Neutrophil (primary cell): ENCODE measurements at regions not wholly inside any gene's neighbourhood (a gene's known extent, or its start where the extent isn't known, plus 50 kb on each side); places are given as distances from the start of the nearest gene placed in this dataset.
A peak's percentile ranks its signal among the peaks of the same experiment; 100 is the strongest.

Experiments
- H3K27ac ChIP-seq: fragments of 200-600 bp; sonication (generic); 2 replicates; pipeline ENCODE4 v1.5.1; 2016; ENCODE audit warnings: mild to moderate bottlenecking, moderate library complexity
- H3K27me3 ChIP-seq: fragments of 200-600 bp; sonication (generic); 2 replicates; pipeline ENCODE4 v1.6.0; 2016; ENCODE audit warnings: mild to moderate bottlenecking
- H3K36me3 ChIP-seq: fragments of 200-600 bp; sonication (generic); 2 replicates; pipeline ENCODE4 v1.5.1; 2017
- H3K4me1 ChIP-seq, 2 experiments: fragments of 200-600 bp in 1 of 2; sonication (generic) in 1 of 2; 1 replicate in 1 of 2; 2 replicates in 1 of 2; pipeline versions ENCODE4 v1.5.1 to v1.6.1; 2013 to 2016; ENCODE audit warnings: low read depth in 1 of 2, low read length in 1 of 2, mild to moderate bottlenecking in 1 of 2, moderate library complexity in 1 of 2; ENCODE audit not compliant: control insufficient read depth in 1 of 2, insufficient read depth in 1 of 2
- H3K4me3 ChIP-seq, 2 experiments: fragments of 200-600 bp in 1 of 2; sonication (generic) in 1 of 2; 1 replicate in 1 of 2; 2 replicates in 1 of 2; pipeline ENCODE4 v1.5.1; 2013 to 2016; ENCODE audit warnings: low read depth in 1 of 2, low read length in 1 of 2, mild to moderate bottlenecking in 1 of 2, moderate library complexity in 1 of 2
- H3K9me3 ChIP-seq: fragments of 200-600 bp; sonication (generic); 2 replicates; pipeline ENCODE4 v1.5.1; 2016
- TF ChIP-seq, protein P1 (sequence below): fragments of 200-600 bp; sonication (generic); IDR thresholded peaks from 2 replicates; pipeline ENCODE4 v1.5.1; 2016; ENCODE audit warnings: antibody characterized with exemption

- H3K4me1 ChIP-seq, result peaks cover 0 to 11% of the 10 kb centered on the region in 2 experiments
- no peaks in the 10 kb centered on the region for H3K27me3 ChIP-seq
- TF ChIP-seq, protein P1, sequence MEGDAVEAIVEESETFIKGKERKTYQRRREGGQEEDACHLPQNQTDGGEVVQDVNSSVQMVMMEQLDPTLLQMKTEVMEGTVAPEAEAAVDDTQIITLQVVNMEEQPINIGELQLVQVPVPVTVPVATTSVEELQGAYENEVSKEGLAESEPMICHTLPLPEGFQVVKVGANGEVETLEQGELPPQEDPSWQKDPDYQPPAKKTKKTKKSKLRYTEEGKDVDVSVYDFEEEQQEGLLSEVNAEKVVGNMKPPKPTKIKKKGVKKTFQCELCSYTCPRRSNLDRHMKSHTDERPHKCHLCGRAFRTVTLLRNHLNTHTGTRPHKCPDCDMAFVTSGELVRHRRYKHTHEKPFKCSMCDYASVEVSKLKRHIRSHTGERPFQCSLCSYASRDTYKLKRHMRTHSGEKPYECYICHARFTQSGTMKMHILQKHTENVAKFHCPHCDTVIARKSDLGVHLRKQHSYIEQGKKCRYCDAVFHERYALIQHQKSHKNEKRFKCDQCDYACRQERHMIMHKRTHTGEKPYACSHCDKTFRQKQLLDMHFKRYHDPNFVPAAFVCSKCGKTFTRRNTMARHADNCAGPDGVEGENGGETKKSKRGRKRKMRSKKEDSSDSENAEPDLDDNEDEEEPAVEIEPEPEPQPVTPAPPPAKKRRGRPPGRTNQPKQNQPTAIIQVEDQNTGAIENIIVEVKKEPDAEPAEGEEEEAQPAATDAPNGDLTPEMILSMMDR, result no peak
- no peaks in the 10 kb centered on the region for H3K9me3 ChIP-seq
- no peak overlapping the region for H3K27ac ChIP-seq
- H3K36me3 ChIP-seq, result no peaks in the 10 kb centered on the region
- no peak overlapping the region for H3K4me3 ChIP-seq
Measured at GRCh38 chr16:60110531-60110930, 1376.4 kb upstream of the GOT2 start.

GRCh38 chr16:60107871-60108270 lies 1373.8 kb upstream of the GOT2 start:
- TF ChIP-seq, protein P1, result no peak
- Histone ChIP-seq H3K4me3 (no peak overlapping the region), H3K27ac (peak overlapping the region; percentile 62), H3K36me3 (no peaks in the 10 kb centered on the region), H3K27me3 (no peaks in the 10 kb centered on the region), H3K4me1 (peaks cover 0 to 11% of the 10 kb centered on the region in 2 experiments), H3K9me3 (no peaks in the 10 kb centered on the region)

- H3K36me3 ChIP-seq, result no peaks in the 10 kb centered on the region
- peaks cover 0 to 11% of the 10 kb centered on the region in 2 experiments for H3K4me1 ChIP-seq
- H3K27me3 ChIP-seq, result no peaks in the 10 kb centered on the region
- no peak overlapping the region for H3K4me3 ChIP-seq
- H3K9me3 ChIP-seq, result no peaks in the 10 kb centered on the region
- TF ChIP-seq, protein P1, result no peak
- peak overlapping the region; percentile 62 for H3K27ac ChIP-seq
Measured at GRCh38 chr16:60107437-60107836, 1373.3 kb upstream of the GOT2 start.

GRCh38 chr16:60100371-60100770 lies 1366.3 kb upstream of the GOT2 start:
- no peak overlapping the region for H3K27ac ChIP-seq
- no peak overlapping the region for H3K4me3 ChIP-seq
- H3K36me3 ChIP-seq, result no peaks in the 10 kb centered on the region
- TF ChIP-seq, protein P1, result no peak
- no peaks in the 10 kb centered on the region for H3K9me3 ChIP-seq
- H3K4me1 ChIP-seq, result no peaks in the 10 kb centered on the region
- H3K27me3 ChIP-seq, result no peaks in the 10 kb centered on the region

- no peaks in the 10 kb centered on the region for H3K9me3 ChIP-seq
- H3K27ac ChIP-seq, result no peak overlapping the region
- no peak overlapping the region for H3K4me3 ChIP-seq
Measured at GRCh38 chr16:60091529-60091928, 1357.4 kb upstream of the GOT2 start.

More at GRCh38 chr16:60091529-60091928, 1357.4 kb upstream of the GOT2 start:
- Histone ChIP-seq H3K4me1 (no peaks in the 10 kb centered on the region), H3K36me3 (no peaks in the 10 kb centered on the region), H3K27me3 (no peaks in the 10 kb centered on the region)
- TF ChIP-seq, protein P1, result no peak
